C4-2B (cell line): ENCODE measurements at regions not wholly inside any gene's neighbourhood (a gene's known extent, or its start where the extent isn't known, plus 50 kb on each side); places are given as distances from the start of the nearest gene placed in this dataset.

Source experiments
- ZFX ChIP-seq: fragments of 450-650 bp; IDR thresholded peaks from 2 replicates; pipeline ENCODE4 v1.6.1; 2017
- TF ChIP-seq, protein P1 (sequence below): fragments of 450-650 bp; conservative IDR thresholded peaks from 2 replicates; pipeline ENCODE4 v1.5.1; 2017; ENCODE audit warnings: mild to moderate bottlenecking

GRCh38 chr1:195960580-195960979 is 647.7 kb downstream of the KCNT2 start:
- TF ChIP-seq, protein P1, sequence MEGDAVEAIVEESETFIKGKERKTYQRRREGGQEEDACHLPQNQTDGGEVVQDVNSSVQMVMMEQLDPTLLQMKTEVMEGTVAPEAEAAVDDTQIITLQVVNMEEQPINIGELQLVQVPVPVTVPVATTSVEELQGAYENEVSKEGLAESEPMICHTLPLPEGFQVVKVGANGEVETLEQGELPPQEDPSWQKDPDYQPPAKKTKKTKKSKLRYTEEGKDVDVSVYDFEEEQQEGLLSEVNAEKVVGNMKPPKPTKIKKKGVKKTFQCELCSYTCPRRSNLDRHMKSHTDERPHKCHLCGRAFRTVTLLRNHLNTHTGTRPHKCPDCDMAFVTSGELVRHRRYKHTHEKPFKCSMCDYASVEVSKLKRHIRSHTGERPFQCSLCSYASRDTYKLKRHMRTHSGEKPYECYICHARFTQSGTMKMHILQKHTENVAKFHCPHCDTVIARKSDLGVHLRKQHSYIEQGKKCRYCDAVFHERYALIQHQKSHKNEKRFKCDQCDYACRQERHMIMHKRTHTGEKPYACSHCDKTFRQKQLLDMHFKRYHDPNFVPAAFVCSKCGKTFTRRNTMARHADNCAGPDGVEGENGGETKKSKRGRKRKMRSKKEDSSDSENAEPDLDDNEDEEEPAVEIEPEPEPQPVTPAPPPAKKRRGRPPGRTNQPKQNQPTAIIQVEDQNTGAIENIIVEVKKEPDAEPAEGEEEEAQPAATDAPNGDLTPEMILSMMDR = no peak
- no peak for TF ChIP-seq ZFX
